B cell (primary cell): ENCODE measurements at regions not wholly inside any gene's neighbourhood (a gene's known extent, or its start where the extent isn't known, plus 50 kb on each side); places are given as distances from the start of the nearest gene placed in this dataset.

Experiments
- ATAC-seq: fragments of 200-7000 bp; cut with Tn5 transposase; one replicate; pipeline ENCODE4 v1.10.0; 2021; ENCODE audit warnings: low read depth, mild to moderate bottlenecking, moderate number of reproducible peaks, moderate library complexity
- CTCF ChIA-PET: fragments of 350-600 bp; sonication (Branson Sonifier 250); formaldehyde crosslinking; loops from one replicate; lab custom pipeline; 2021; ENCODE audit warnings: antibody characterized with exemption, inconsistent platforms; lab: Charles Lee
- POLR2A ChIA-PET: fragments of 350-600 bp; sonication (Branson Sonifier 250); formaldehyde crosslinking; loops from one replicate; lab custom pipeline; 2021; ENCODE audit warnings: antibody characterized with exemption; lab: Charles Lee
- DNase-seq: peaks from one replicate; pipeline ENCODE4 v3.0.0; 2013
- H2AFZ ChIP-seq: 2 replicates; pipeline ENCODE4 v1.6.1; 2012; ENCODE audit warnings: mild to moderate bottlenecking, low read depth, low read length; ENCODE audit not compliant: insufficient read depth, poor library complexity, severe bottlenecking
- H3K27ac ChIP-seq, 2 donors: 1 replicate in 1 of 2; 2 replicates in 1 of 2; pipeline ENCODE4 v1.5.1; 2012 to 2013; ENCODE audit warnings: low read length in 2 of 2, mild to moderate bottlenecking in 2 of 2, moderate library complexity in 1 of 2
- H3K27me3 ChIP-seq, 4 experiments: fragments of 200-600 bp in 1 of 4; sonication (generic) in 1 of 4; replicated peaks in 1 of 4; 1 replicate in 2 of 4; 2 replicates in 2 of 4; pipeline versions ENCODE4 v1.6.1 to v1.7.0; 2013 to 2016; ENCODE audit warnings: low read length in 3 of 4, mild to moderate bottlenecking in 2 of 4, mixed read lengths in 1 of 4, moderate library complexity in 1 of 4; ENCODE audit not compliant: insufficient read depth in 4 of 4, control insufficient read depth in 3 of 4; ENCODE audit errors: control extremely low read depth in 1 of 4
- H3K36me3 ChIP-seq, 2 experiments: replicated peaks in 1 of 2; 1 replicate in 1 of 2; 2 replicates in 1 of 2; pipeline versions ENCODE4 v1.6.1 to v1.7.1; 2013; ENCODE audit warnings: low read length in 1 of 2; ENCODE audit not compliant: insufficient read depth in 2 of 2, control insufficient read depth in 1 of 2; ENCODE audit errors: control extremely low read depth in 1 of 2, extremely low read depth in 1 of 2
- H3K4me1 ChIP-seq, 2 donors: fragments of 200-600 bp in 1 of 2; sonication (generic) in 1 of 2; 1 replicate in 1 of 2; 2 replicates in 1 of 2; pipeline versions ENCODE4 v1.5.1 to v1.6.1; 2013 to 2017; ENCODE audit warnings: low read length in 2 of 2; ENCODE audit not compliant: control insufficient read depth in 2 of 2, insufficient read depth in 2 of 2
- H3K4me2 ChIP-seq: replicated peaks from 2 replicates; pipeline ENCODE3; 2012; ENCODE audit warnings: mild to moderate bottlenecking, low read depth, low read length; ENCODE audit not compliant: poor library complexity, severe bottlenecking
- H3K4me3 ChIP-seq, 5 experiments: fragments of 200-600 bp in 1 of 5; sonication (generic) in 1 of 5; 1 replicate in 3 of 5; 2 replicates in 2 of 5; pipeline versions ENCODE4 v1.5.1 to v1.7.0; 2011 to 2016; ENCODE audit warnings: low read length in 4 of 5, mild to moderate bottlenecking in 4 of 5, low read depth in 2 of 5, control low read depth in 1 of 5, moderate library complexity in 1 of 5; ENCODE audit not compliant: insufficient read depth in 1 of 5; ENCODE audit errors: control extremely low read depth in 1 of 5, extremely low read depth in 1 of 5
- H3K79me2 ChIP-seq: fragments of 200-600 bp; sonication (generic); one replicate; pipeline ENCODE4 v1.6.0; 2016; ENCODE audit warnings: low read length; ENCODE audit not compliant: control insufficient read depth, insufficient read depth
- H3K9ac ChIP-seq: fragments of 200-600 bp; sonication (generic); 2 replicates; pipeline ENCODE4 v1.6.1; 2017; ENCODE audit warnings: mild to moderate bottlenecking, low read length, moderate library complexity
- H3K9me3 ChIP-seq, 3 donors: one replicate each; pipeline versions ENCODE4 v1.6.1 to v1.7.1; 2013; ENCODE audit warnings: low read length in 2 of 3; ENCODE audit not compliant: control insufficient read depth in 2 of 3, insufficient read depth in 1 of 3; ENCODE audit errors: control extremely low read depth in 1 of 3
- H4K20me1 ChIP-seq: 2 replicates; pipeline ENCODE4 v1.6.0; 2012; ENCODE audit warnings: mild to moderate bottlenecking, low read length; ENCODE audit not compliant: insufficient read depth, control insufficient read depth, poor library complexity, severe bottlenecking
- H3K27ac Mint-ChIP-seq: one replicate; pipeline ENCODE4 v1.8.0; 2021; ENCODE audit warnings: mixed read lengths
- H3K27me3 Mint-ChIP-seq: one replicate; pipeline ENCODE4 v1.8.0; 2021; ENCODE audit warnings: mixed read lengths
- H3K4me1 Mint-ChIP-seq: one replicate; pipeline ENCODE4 v1.8.0; 2021; ENCODE audit warnings: mixed read lengths
- H3K4me3 Mint-ChIP-seq: one replicate; pipeline ENCODE4 v1.8.0; 2021; ENCODE audit warnings: mixed read lengths
- H3K9me3 Mint-ChIP-seq: one replicate; pipeline ENCODE4 v1.8.0; 2022; ENCODE audit warnings: mixed read lengths; ENCODE audit not compliant: insufficient read depth
- EZH2 ChIP-seq: IDR thresholded peaks from 2 replicates; pipeline ENCODE4 v1.6.1; 2012; ENCODE audit warnings: borderline replicate concordance, low read depth, mild to moderate bottlenecking, moderate library complexity, low read length; ENCODE audit not compliant: insufficient read depth, poor library complexity, severe bottlenecking
- WGBS: methylation state at CpG from one replicate; pipeline ENCODE4 v1.1.5; 2013; ENCODE audit warnings: missing lambda C conversion rate; ENCODE audit not compliant: insufficient coverage; 5-methylcytosine and 5-hydroxymethylcytosine counted together
- intact Hi-C: fragments of 100-400 bp; cut with micrococcal nuclease; formaldehyde crosslinking; loops from one replicate; pipeline ENCODE4 v1.10.0; 2022
- TF ChIP-seq, protein P1 (sequence below): fragments of 200-600 bp; IDR thresholded peaks from one replicate; pipeline ENCODE4 v1.8.0; 2022; ENCODE audit warnings: antibody characterized with exemption, mild to moderate bottlenecking

DNA sequence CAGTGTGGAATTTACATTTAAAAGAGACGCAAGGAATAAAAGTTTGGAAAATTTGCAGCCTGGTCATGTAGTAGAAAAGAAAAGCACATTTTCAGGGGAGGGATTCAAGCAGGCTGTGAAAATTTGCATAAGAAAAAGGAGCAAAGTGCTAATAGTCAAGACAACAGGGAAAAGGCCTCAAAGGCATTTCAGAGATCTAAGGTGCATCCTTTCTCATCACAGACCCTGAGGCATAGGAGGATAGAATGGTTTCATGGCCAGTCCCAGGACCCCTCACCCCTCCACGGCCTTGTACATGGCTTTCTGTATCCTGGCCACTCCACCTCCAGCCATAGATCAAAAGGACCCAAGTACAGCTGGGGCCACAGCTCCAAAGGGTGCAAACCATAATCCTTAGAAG, 380.5 kb upstream of the BRINP3 start:
- H3K4me3 ChIP-seq, result no peak overlapping the region
- POLR2A ChIA-PET, result no interaction called here
- H3K9me3 ChIP-seq, result peaks cover 0 to 8% (median 0%) of the 10 kb centered on the region in 3 donors
- Mint-ChIP-seq H3K27ac (no peak overlapping the region), H3K9me3 (peaks cover 11% of the 10 kb centered on the region), H3K4me3 (no peak overlapping the region), H3K27me3 (no peaks in the 10 kb centered on the region), H3K4me1 (no peaks in the 10 kb centered on the region)
- H3K36me3 ChIP-seq, result no peaks in the 10 kb centered on the region
- no peak overlapping the region for H3K27ac ChIP-seq
- H4K20me1 ChIP-seq, result no peaks in the 10 kb centered on the region
- no peak overlapping the region for H2AFZ ChIP-seq
- no peak for TF ChIP-seq EZH2
- TF ChIP-seq, protein P1, sequence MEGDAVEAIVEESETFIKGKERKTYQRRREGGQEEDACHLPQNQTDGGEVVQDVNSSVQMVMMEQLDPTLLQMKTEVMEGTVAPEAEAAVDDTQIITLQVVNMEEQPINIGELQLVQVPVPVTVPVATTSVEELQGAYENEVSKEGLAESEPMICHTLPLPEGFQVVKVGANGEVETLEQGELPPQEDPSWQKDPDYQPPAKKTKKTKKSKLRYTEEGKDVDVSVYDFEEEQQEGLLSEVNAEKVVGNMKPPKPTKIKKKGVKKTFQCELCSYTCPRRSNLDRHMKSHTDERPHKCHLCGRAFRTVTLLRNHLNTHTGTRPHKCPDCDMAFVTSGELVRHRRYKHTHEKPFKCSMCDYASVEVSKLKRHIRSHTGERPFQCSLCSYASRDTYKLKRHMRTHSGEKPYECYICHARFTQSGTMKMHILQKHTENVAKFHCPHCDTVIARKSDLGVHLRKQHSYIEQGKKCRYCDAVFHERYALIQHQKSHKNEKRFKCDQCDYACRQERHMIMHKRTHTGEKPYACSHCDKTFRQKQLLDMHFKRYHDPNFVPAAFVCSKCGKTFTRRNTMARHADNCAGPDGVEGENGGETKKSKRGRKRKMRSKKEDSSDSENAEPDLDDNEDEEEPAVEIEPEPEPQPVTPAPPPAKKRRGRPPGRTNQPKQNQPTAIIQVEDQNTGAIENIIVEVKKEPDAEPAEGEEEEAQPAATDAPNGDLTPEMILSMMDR, result no peak
- ATAC-seq (no peak), DNase-seq (no peak)
- no peaks in the 10 kb centered on the region for H3K4me1 ChIP-seq
- intact Hi-C loops, result no loop called here
- WGBS, result 92% methylated on average over 2 of the region's 2 CpGs
- CTCF ChIA-PET, result no interaction called here
- H3K4me2 ChIP-seq, result no peak overlapping the region
- no peak overlapping the region for H3K9ac ChIP-seq
- H3K79me2 ChIP-seq, result no peaks in the 10 kb centered on the region
- H3K27me3 ChIP-seq, result no peaks in the 10 kb centered on the region

DNA sequence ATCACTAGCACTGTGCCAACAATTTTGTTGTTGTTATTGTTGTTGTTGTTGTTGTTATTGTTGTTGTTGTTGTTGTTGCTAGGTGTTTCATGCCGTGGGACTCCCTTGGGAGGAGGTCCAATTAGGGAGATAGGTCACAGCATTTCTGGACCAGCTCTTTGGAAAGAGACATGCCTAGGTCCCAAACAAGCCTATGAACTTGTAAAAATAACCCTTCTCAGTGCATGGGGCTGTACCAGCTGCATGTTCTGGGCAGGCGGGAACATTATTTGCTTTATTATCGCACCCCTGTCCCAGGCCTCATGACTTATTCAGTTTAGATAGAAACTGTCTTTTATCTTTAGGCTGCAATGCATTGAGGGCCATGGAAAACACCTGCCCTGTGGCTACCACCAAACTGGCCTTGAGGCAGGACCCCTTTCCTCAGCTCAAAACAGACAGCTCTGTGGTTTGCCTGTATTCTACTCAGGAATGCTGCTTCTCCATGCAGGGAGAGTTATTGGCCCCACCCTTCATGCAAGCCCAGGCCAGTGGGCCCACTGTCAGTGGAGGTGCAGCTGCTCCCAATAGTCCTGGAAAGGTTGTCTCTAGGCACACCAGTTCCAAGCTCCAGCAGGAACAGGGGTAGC, 386.5 kb upstream of the BRINP3 start:
- Histone ChIP-seq H3K27me3 (no peaks in the 10 kb centered on the region), H3K9ac (no peak overlapping the region), H3K4me2 (no peak overlapping the region), H3K4me1 (no peaks in the 10 kb centered on the region), H3K4me3 (no peak overlapping the region), H3K36me3 (no peaks in the 10 kb centered on the region), H2AFZ (no peak overlapping the region), H3K27ac (no peak overlapping the region), H3K79me2 (no peaks in the 10 kb centered on the region), H3K9me3 (peaks cover 0 to 4% (median 0%) of the 10 kb centered on the region in 3 donors), H4K20me1 (no peaks in the 10 kb centered on the region)
- intact Hi-C loops, result no loop called here
- TF ChIP-seq, protein P1, result no peak
- TF ChIP-seq EZH2, result no peak
- H3K4me3 Mint-ChIP-seq, result no peak overlapping the region
- no peaks in the 10 kb centered on the region for H3K27me3 Mint-ChIP-seq
- ChIA-PET CTCF (no interaction called here), POLR2A (no interaction called here)
- 72% methylated on average over 2 of the region's 3 CpGs for WGBS
- no peak overlapping the region for H3K27ac Mint-ChIP-seq
- peaks cover 6% of the 10 kb centered on the region for H3K9me3 Mint-ChIP-seq
- H3K4me1 Mint-ChIP-seq, result no peaks in the 10 kb centered on the region
- no peak for DNase-seq
- ATAC-seq, result no peak
